HG02623 (cell line): ENCODE measurements at regions not wholly inside any gene's neighbourhood (a gene's known extent, or its start where the extent isn't known, plus 50 kb on each side); places are given as distances from the start of the nearest gene placed in this dataset.

Source experiments
- ATAC-seq: cut with Tn5 transposase; IDR thresholded peaks from one replicate; pipeline ENCODE4 v1.9.1; 2021; ENCODE audit warnings: moderate library complexity; ENCODE audit not compliant: unreplicated experiment

GRCh38 chr2:47620770-47621437 is 50.1 kb upstream of the KCNK12 start:
- no peak for ATAC-seq
